Karpas-422 (cell line): ENCODE measurements at regions not wholly inside any gene's neighbourhood (a gene's known extent, or its start where the extent isn't known, plus 50 kb on each side); places are given as distances from the start of the nearest gene placed in this dataset.
A peak's percentile ranks its signal among the peaks of the same experiment; 100 is the strongest.

Experiments used
- DNase-seq: peaks from one replicate; pipeline ENCODE4 v3.0.0-alpha.2; 2015
- H2AFZ ChIP-seq: fragments of 200-600 bp; sonication (generic); 2 replicates; pipeline ENCODE4 v1.6.1; 2014; ENCODE audit warnings: antibody characterized with exemption, low read length, mixed read lengths
- H3K27ac ChIP-seq: fragments of 200-600 bp; sonication (generic); 2 replicates; pipeline ENCODE4 v1.5.1; 2014; ENCODE audit warnings: mild to moderate bottlenecking, low read length, moderate library complexity
- H3K27me3 ChIP-seq: fragments of 200-600 bp; sonication (generic); 2 replicates; pipeline ENCODE4 v1.6.1; 2014; ENCODE audit warnings: low read length, mixed read lengths
- H3K36me3 ChIP-seq: fragments of 200-600 bp; sonication (generic); 2 replicates; pipeline ENCODE4 v1.6.1; 2014; ENCODE audit warnings: low read length, mixed read lengths; ENCODE audit not compliant: insufficient read depth
- H3K4me1 ChIP-seq: fragments of 200-600 bp; sonication (generic); 2 replicates; pipeline ENCODE4 v1.6.1; 2014; ENCODE audit warnings: mild to moderate bottlenecking, low read length, mixed read lengths
- H3K4me2 ChIP-seq: fragments of 200-600 bp; sonication (generic); 2 replicates; pipeline ENCODE4 v1.6.1; 2014; ENCODE audit warnings: low read length, low read depth, mild to moderate bottlenecking; ENCODE audit not compliant: poor library complexity, severe bottlenecking
- H3K4me3 ChIP-seq: fragments of 200-600 bp; sonication (generic); 2 replicates; pipeline ENCODE4 v1.5.1; 2014; ENCODE audit warnings: mild to moderate bottlenecking, antibody characterized with exemption, low read length, mixed read lengths
- H3K79me2 ChIP-seq: fragments of 200-600 bp; sonication (generic); 2 replicates; pipeline ENCODE4 v1.6.1; 2014; ENCODE audit warnings: mild to moderate bottlenecking, low read length, mixed read lengths
- H3K9ac ChIP-seq: fragments of 200-600 bp; sonication (generic); 2 replicates; pipeline ENCODE4 v1.6.0; 2014; ENCODE audit warnings: low read length
- H3K9me2 ChIP-seq: fragments of 200-600 bp; sonication (generic), shearing (Covaris generic); replicated peaks from 2 replicates; pipeline ENCODE4 v1.6.0; 2014; ENCODE audit warnings: mild to moderate bottlenecking, low read length, moderate library complexity; ENCODE audit not compliant: insufficient read depth
- H3K9me3 ChIP-seq: fragments of 300-700, 200-600 bp; sonication (generic); 2 replicates; pipeline ENCODE4 v1.6.1; 2014; ENCODE audit warnings: low read length, mixed read lengths
- H4K20me1 ChIP-seq: fragments of 200-600 bp; sonication (generic); 2 replicates; pipeline ENCODE4 v1.6.1; 2014; ENCODE audit warnings: mild to moderate bottlenecking, antibody characterized with exemption, low read length, low read depth; ENCODE audit not compliant: insufficient read depth

- Histone ChIP-seq H3K9ac (no peak overlapping the region), H4K20me1 (no peaks in the 10 kb centered on the region), H3K4me2 (no peak overlapping the region)
These were observed 884.3 kb upstream of the PCDH20 start for GRCh38 chr13:62299988-62300387.

GRCh38 chr13:62296812-62297211, 881.2 kb upstream of the PCDH20 start:
- Histone ChIP-seq H3K36me3 (no peaks in the 10 kb centered on the region), H3K4me2 (no peak overlapping the region), H3K79me2 (no peaks in the 10 kb centered on the region), H2AFZ (peak overlapping the region; percentile 70; the same call in 1 of the 2 replicates), H3K4me1 (peaks cover 8% of the 10 kb centered on the region; the same call in 1 of the 2 replicates), H3K27me3 (no peaks in the 10 kb centered on the region), H4K20me1 (no peaks in the 10 kb centered on the region), H3K9ac (no peak overlapping the region), H3K4me3 (no peak overlapping the region), H3K9me3 (no peaks in the 10 kb centered on the region), H3K9me2 (no peaks in the 10 kb centered on the region), H3K27ac (no peak overlapping the region)
- no peak for DNase-seq

More at GRCh38 chr13:62299988-62300387, 884.3 kb upstream of the PCDH20 start:
- H3K27me3 ChIP-seq = no peaks in the 10 kb centered on the region
- no peak overlapping the region for H3K27ac ChIP-seq
- H2AFZ ChIP-seq = peak overlapping the region; percentile 79
- no peak for DNase-seq
- no peaks in the 10 kb centered on the region for H3K36me3 ChIP-seq
- H3K9me2 ChIP-seq = no peaks in the 10 kb centered on the region
- H3K4me1 ChIP-seq = peaks cover 12% of the 10 kb centered on the region
- no peak overlapping the region for H3K4me3 ChIP-seq
- no peaks in the 10 kb centered on the region for H3K79me2 ChIP-seq
- no peaks in the 10 kb centered on the region for H3K9me3 ChIP-seq

- H3K9me2 ChIP-seq = no peaks in the 10 kb centered on the region
- no peak for DNase-seq
- no peak overlapping the region for H3K9ac ChIP-seq
- H3K4me2 ChIP-seq = no peak overlapping the region
- H3K27ac ChIP-seq = no peak overlapping the region
- H3K79me2 ChIP-seq = no peaks in the 10 kb centered on the region
- H3K27me3 ChIP-seq = no peaks in the 10 kb centered on the region
- H3K4me1 ChIP-seq = peaks cover 8% of the 10 kb centered on the region; the same call in 1 of the 2 replicates
- H3K36me3 ChIP-seq = no peaks in the 10 kb centered on the region
- H3K9me3 ChIP-seq = no peaks in the 10 kb centered on the region
- H4K20me1 ChIP-seq = no peaks in the 10 kb centered on the region
- H3K4me3 ChIP-seq = no peak overlapping the region
- peak overlapping the region; percentile 82 for H2AFZ ChIP-seq
These were observed 878.6 kb upstream of the PCDH20 start for GRCh38 chr13:62294244-62294643.

- Histone ChIP-seq H3K4me1 (peaks cover 8% of the 10 kb centered on the region; the same call in 1 of the 2 replicates), H3K9me2 (no peaks in the 10 kb centered on the region), H2AFZ (peak overlapping the region; percentile 15), H3K36me3 (no peaks in the 10 kb centered on the region), H3K27me3 (no peaks in the 10 kb centered on the region), H3K27ac (no peak overlapping the region), H3K9ac (no peak overlapping the region), H3K9me3 (no peaks in the 10 kb centered on the region), H3K4me2 (no peak overlapping the region), H3K4me3 (no peak overlapping the region), H4K20me1 (no peaks in the 10 kb centered on the region), H3K79me2 (no peaks in the 10 kb centered on the region)
- no peak for DNase-seq
These were observed 877.2 kb upstream of the PCDH20 start for GRCh38 chr13:62292714-62293480.

GRCh38 chr13:62290542-62290941, 874.9 kb upstream of the PCDH20 start:
- no peaks in the 10 kb centered on the region for H3K36me3 ChIP-seq
- no peaks in the 10 kb centered on the region for H4K20me1 ChIP-seq
- H3K4me3 ChIP-seq = no peak overlapping the region
- H3K4me1 ChIP-seq = no peaks in the 10 kb centered on the region; the same call in 1 of the 2 replicates
- no peak overlapping the region for H3K4me2 ChIP-seq
- H3K79me2 ChIP-seq = no peaks in the 10 kb centered on the region
- no peak for DNase-seq
- no peaks in the 10 kb centered on the region for H3K27me3 ChIP-seq
- H3K9me2 ChIP-seq = no peaks in the 10 kb centered on the region
- H3K9me3 ChIP-seq = no peaks in the 10 kb centered on the region
- H3K27ac ChIP-seq = no peak overlapping the region
- H2AFZ ChIP-seq = 0 out of 2 replicates have a peak overlapping the region, but pooled peaks have one; percentile 45
- no peak overlapping the region for H3K9ac ChIP-seq

GRCh38 chr13:62287764-62288163, 872.1 kb upstream of the PCDH20 start:
- Histone ChIP-seq H3K9me3 (no peaks in the 10 kb centered on the region), H3K27me3 (no peaks in the 10 kb centered on the region), H3K9me2 (no peaks in the 10 kb centered on the region), H3K4me1 (no peaks in the 10 kb centered on the region), H4K20me1 (no peaks in the 10 kb centered on the region), H3K36me3 (no peaks in the 10 kb centered on the region), H2AFZ (peak overlapping the region; percentile 26), H3K9ac (no peak overlapping the region), H3K79me2 (no peaks in the 10 kb centered on the region), H3K4me3 (no peak overlapping the region), H3K27ac (no peak overlapping the region), H3K4me2 (no peak overlapping the region)
- no peak for DNase-seq

GRCh38 chr13:62280590-62280989, 864.9 kb upstream of the PCDH20 start:
- Histone ChIP-seq H4K20me1 (no peaks in the 10 kb centered on the region), H2AFZ (peak overlapping the region; percentile 91), H3K9me2 (no peaks in the 10 kb centered on the region), H3K4me1 (peaks cover 8% of the 10 kb centered on the region), H3K9me3 (peaks cover 3% of the 10 kb centered on the region; the same call in 1 of the 2 replicates), H3K9ac (no peak overlapping the region), H3K27ac (no peak overlapping the region), H3K4me2 (no peak overlapping the region), H3K36me3 (no peaks in the 10 kb centered on the region), H3K27me3 (no peaks in the 10 kb centered on the region), H3K79me2 (no peaks in the 10 kb centered on the region), H3K4me3 (no peak overlapping the region)
- peak; percentile 63 for DNase-seq

GRCh38 chr13:62278271-62278670, 862.6 kb upstream of the PCDH20 start:
- no peak overlapping the region for H3K27ac ChIP-seq
- no peak overlapping the region for H2AFZ ChIP-seq
- no peaks in the 10 kb centered on the region for H3K9me2 ChIP-seq
- H3K4me2 ChIP-seq = no peak overlapping the region
- H3K79me2 ChIP-seq = no peaks in the 10 kb centered on the region
- DNase-seq = peak; percentile 52
- H3K4me3 ChIP-seq = no peak overlapping the region
- H3K36me3 ChIP-seq = no peaks in the 10 kb centered on the region
- H3K27me3 ChIP-seq = no peaks in the 10 kb centered on the region
- no peak overlapping the region for H3K9ac ChIP-seq
- H3K9me3 ChIP-seq = peaks cover 3% of the 10 kb centered on the region; the same call in 1 of the 2 replicates
- no peaks in the 10 kb centered on the region for H4K20me1 ChIP-seq
- H3K4me1 ChIP-seq = peaks cover 8% of the 10 kb centered on the region
